Lower leg skin (tissue), 4 donors: ENCODE measurements at regions not wholly inside any gene's neighbourhood (a gene's known extent, or its start where the extent isn't known, plus 50 kb on each side); places are given as distances from the start of the nearest gene placed in this dataset.

ENCODE experiments used
- DNase-seq, 2 donors: peaks; one replicate each; pipeline ENCODE4 v3.0.0-alpha.2; 2019; ENCODE audit warnings: low spot score in 2 of 2
- H3K4me3 ChIP-seq: fragments of 200-600 bp; sonication (generic); 2 replicates; pipeline ENCODE4 v1.5.1; 2017; ENCODE audit warnings: mild to moderate bottlenecking, low read depth; ENCODE audit not compliant: poor library complexity, severe bottlenecking
- CTCF ChIP-seq, 3 donors: fragments of 450-650 bp; IDR thresholded peaks; one replicate each; pipeline ENCODE4 v1.5.1; 2016; ENCODE audit warnings: antibody characterized with exemption in 3 of 3, mild to moderate bottlenecking in 3 of 3, moderate library complexity in 2 of 3
- POLR2A ChIP-seq, 2 donors: fragments of 450-650 bp; IDR thresholded peaks; one replicate each; pipeline ENCODE4 v1.6.1; 2016 to 2017; ENCODE audit warnings: antibody characterized with exemption in 2 of 2, mild to moderate bottlenecking in 1 of 2, moderate library complexity in 1 of 2
- WGBS, 2 donors: methylation state at CpG; one replicate each; pipeline ENCODE4 v1.1.5; 2018; 5-methylcytosine and 5-hydroxymethylcytosine counted together
- intact Hi-C: fragments of 100-400 bp; cut with DNase I; formaldehyde crosslinking; loops from one replicate; pipeline ENCODE4 v1.15.0; 2023; ENCODE audit warnings: low total_unique reads

GRCh38 chr6:168372889-168373288, 53.3 kb upstream of the DACT2 start:
- DNase-seq, result peak in 1 of 2 donors; percentile 62
- intact Hi-C loops, result no loop called here
- WGBS, 2 donors, result 89 to 90% methylated on average over 16 of the region's 16 CpGs
- no peak for TF ChIP-seq CTCF (IDR thresholded peaks at IDR 0.05)
- no peak for TF ChIP-seq POLR2A (IDR thresholded peaks at IDR 0.05)
- H3K4me3 ChIP-seq, result no peak overlapping the region

- no peak overlapping the region for H3K4me3 ChIP-seq
- no peak for TF ChIP-seq POLR2A (IDR thresholded peaks at IDR 0.05)
- no peak for TF ChIP-seq CTCF (IDR thresholded peaks at IDR 0.05)
- no peak for DNase-seq
- 92 to 96% methylated on average over 7 of the region's 7 CpGs for WGBS, 2 donors
- intact Hi-C loops, result no loop called here
Measured at GRCh38 chr6:168373389-168373788, 53.8 kb upstream of the DACT2 start.

- no peak overlapping the region for H3K4me3 ChIP-seq
- intact Hi-C loops, result loop anchor here (2.0 kb wide), 1 partner anchor 517 kb away; no protein-coding TSS in a partner anchor
- DNase-seq, result peak in 1 of 2 donors; percentile 80
- TF ChIP-seq POLR2A (IDR thresholded peaks at IDR 0.05) (no peak), CTCF (IDR thresholded peaks at IDR 0.05) (no peak)
- 84 to 90% methylated on average over 11 to 13 of the region's 13 CpGs for WGBS, 2 donors
Measured at GRCh38 chr6:168374051-168374502, 54.5 kb upstream of the DACT2 start.

GRCh38 chr6:168374541-168375071, 55.0 kb upstream of the DACT2 start:
- intact Hi-C loops, result loop anchor here (2.0 kb wide), 1 partner anchor 516 kb away; no protein-coding TSS in a partner anchor
- WGBS, 2 donors, result 87 to 96% methylated on average over 14 to 15 of the region's 15 CpGs
- H3K4me3 ChIP-seq, result no peak overlapping the region
- TF ChIP-seq POLR2A (IDR thresholded peaks at IDR 0.05) (no peak), CTCF (IDR thresholded peaks at IDR 0.05) (no peak)
- DNase-seq, result peak in 1 of 2 donors; percentile 83

- WGBS, 2 donors, result 89 to 90% methylated on average over 9 of the region's 9 CpGs
- intact Hi-C loops, result no loop called here
- DNase-seq, result no peak
- no peak for TF ChIP-seq CTCF (IDR thresholded peaks at IDR 0.05)
- TF ChIP-seq POLR2A (IDR thresholded peaks at IDR 0.05), result no peak
- H3K4me3 ChIP-seq, result no peak overlapping the region
Measured at GRCh38 chr6:168376120-168376519, 56.5 kb upstream of the DACT2 start.
